GM19238 (cell line): ENCODE measurements at regions not wholly inside any gene's neighbourhood (a gene's known extent, or its start where the extent isn't known, plus 50 kb on each side); places are given as distances from the start of the nearest gene placed in this dataset.
"Not testable (repeated sequence)": the region's sequence is repeated elsewhere in the genome, so short reads cannot be mapped to it uniquely, and the experiment has no call there.

Experiments used
- DNase-seq: peaks from one replicate; pipeline ENCODE4 v3.0.0; 2011; ENCODE audit warnings: low spot score; ENCODE audit not compliant: insufficient read length

DNA sequence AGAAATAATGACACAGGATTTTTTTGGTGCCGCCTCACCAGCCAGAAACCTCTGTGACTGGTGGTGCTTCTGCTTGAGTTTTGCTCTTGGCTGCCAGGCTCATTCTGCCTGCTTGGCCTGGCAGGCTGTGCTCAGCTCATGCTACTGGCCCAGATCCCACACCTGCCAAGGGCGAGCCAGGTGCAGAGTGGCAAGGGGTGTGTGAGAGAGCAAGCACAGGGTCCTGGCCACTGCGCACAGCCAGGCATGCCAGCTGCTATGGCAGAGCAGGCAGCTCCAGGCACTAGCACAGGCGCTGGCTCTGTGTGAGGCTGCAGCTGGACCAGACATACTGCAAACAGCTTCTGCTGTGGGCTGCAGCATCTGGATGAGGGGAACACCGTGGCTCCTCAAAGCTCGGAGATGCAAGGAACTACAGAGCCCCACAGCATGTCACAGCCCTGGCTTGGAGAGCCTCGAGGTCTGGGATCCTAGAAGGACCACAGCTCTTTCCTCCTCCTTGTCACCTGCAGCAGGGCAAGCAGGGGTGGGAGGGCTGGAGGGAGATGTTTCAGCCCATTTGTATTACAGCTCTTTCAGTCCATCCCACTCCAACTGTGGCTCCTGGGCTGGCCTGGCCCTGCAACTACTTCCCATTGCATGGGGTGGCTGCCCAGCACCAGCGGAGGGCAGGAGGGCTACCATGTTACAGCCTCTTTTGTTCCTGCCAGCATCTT lies 313.4 kb upstream of the SEMA3C start:
- no peak for DNase-seq

DNA sequence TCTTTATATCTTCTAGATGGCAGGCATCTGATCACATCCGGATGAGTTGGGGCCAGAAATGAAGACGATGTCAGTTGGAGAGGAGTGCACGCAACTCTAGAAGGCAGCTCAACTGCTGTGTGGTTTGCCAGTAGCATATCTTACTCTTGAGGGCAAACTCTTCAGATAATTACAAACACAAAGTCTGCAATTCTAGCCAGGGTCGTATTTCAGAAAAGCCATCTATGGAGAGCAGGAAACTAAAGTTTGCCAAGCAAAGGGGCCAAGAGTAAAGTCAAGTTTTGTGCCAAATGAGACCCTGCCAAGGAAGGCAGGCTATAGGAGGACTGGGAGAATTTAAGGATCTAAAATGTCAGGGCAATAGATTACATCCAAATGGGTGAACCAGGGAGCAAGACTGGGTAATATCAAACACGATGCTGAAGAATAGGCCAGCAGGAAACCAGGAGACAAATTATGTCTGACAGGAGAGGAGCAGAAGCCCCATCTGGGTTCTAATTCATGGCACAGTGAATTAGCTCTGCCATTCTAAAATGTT lies 312.5 kb upstream of the SEMA3C start:
- DNase-seq, result no peak

DNA sequence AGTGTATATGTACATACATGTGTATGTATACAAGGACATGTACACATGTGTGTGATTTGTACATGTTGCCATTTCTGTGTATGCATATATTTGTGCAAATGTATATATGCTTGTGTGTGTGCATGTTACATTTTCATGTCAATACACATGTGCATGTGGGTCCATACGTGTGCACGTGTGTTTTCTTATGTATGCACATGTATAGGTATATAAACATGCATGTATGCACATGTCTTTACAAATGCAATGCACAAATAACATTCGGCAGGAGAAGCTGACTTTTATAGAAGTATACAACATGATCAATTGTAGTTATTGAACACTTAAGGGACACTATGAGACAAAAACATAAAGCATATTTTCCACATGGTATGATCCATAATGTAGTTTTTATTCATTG lies 307.4 kb upstream of the SEMA3C start:
- DNase-seq, result no peak

DNA sequence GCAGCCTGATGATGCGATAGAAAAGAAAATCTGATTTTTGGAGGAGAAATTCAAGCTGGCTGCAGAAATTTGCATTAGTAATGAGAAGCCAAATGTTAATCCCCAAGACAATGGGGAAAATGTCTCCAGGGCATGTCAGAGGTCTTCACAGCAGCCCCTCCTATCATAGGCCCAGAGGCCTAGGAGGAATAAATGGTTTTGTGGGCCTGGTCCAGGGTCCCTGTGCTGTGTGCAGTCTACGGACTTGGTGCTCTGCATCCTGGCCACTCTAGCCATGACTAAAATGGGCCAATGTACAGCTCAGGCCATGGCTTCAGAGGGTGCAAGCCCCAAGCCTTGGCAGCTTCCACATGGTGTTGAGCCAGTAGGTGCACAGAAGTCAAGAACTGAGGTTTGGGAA lies 303.8 kb upstream of the SEMA3C start:
- DNase-seq, result not testable (repeated sequence)

DNA sequence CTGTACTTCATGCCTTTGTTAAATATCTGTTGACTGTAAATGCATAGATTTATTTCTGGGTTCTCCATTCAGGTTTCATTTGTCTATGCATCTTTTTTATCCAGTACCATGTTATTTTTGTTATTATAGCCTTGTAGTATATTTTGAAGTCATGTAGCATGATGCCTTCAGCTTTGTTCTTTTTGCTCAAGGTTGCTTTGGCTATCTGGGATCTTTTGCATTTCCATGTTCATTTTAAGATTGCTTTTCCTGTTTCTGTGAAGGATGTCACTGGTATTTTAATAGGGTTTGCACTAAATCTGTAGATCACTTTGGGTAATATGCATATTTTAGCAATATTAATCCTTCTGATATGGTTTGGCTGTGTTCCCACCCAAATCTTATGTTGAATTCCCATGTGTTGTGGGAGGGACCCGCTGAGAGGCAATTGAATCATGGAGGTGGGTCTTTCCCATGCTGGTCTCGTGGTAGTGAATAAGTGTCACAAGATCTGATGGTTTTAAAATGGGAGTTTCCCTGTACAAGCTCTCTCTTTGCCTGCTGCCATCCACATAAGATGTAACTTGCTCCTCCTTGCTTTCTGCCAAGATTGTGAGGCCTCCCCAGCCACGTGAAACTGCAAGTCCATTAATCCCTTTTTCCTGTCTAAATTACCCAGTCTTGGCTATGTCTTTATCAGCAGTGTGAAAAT lies 302.8 kb upstream of the SEMA3C start:
- DNase-seq, result no peak

DNA sequence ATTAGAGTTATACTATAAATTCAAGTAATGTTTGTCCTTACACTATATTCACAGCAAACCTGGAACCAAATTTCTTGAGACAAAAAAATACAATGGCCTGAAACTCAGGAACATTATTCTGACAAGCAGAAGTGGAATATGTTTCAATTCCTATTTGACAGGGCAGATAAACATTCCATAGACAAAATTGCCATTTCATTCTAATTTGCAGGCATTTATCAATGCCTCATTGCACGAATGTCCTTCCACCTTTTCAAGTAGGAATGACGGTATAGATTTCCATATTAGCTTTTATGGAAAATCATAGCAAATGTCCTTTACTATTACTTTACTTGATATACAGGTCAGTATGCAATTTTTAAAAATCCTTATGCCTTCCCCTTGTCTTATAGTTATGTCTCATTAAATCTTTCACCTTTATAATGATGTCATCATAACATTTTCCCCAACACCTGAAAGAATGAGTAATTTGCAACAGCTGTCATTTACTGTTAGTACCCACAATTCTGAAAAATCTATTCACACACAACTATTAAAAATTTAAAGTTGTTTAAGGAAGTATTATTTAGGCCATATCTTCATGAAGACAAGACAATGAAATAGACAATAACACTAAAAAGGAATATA lies 299.7 kb upstream of the SEMA3C start:
- DNase-seq, result no peak

DNA sequence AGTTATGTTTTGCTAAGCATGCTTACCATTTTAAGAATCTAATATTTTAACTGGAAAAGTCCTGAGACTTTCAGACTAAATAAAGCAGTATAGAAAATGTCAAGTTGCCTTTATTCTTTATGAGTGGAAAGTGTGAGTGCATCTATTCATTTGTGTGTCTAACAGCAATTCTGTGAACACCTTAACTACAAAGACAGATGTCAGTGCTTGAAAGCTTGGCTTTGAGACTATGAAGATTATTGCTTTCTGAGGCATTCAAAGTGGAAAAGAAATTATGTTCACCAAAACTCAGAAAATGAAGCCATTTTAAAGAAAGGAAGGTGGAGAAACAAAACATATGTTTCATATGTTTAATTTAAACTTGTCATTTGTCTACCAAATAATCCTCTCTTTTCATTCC lies 294.5 kb upstream of the SEMA3C start:
- DNase-seq, result no peak

DNA sequence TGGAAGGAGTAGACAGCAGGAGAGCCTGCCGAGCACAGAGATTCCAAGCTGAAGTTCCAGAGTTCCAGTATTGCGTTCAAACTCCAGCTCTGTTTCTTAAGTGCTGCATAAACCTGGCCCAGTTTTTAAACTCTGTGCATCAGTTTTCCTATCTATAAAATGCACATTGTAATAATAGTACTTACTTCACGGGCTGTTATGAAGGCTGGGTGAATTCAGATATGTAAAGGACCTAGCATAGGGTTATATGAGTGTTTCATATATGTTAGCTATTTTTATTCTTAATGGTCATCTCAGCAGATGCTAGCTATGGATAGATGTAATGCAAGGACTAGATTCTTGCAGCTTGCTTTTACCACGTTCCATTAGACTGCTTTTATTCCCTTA lies 293.1 kb upstream of the SEMA3C start:
- no peak for DNase-seq

DNA sequence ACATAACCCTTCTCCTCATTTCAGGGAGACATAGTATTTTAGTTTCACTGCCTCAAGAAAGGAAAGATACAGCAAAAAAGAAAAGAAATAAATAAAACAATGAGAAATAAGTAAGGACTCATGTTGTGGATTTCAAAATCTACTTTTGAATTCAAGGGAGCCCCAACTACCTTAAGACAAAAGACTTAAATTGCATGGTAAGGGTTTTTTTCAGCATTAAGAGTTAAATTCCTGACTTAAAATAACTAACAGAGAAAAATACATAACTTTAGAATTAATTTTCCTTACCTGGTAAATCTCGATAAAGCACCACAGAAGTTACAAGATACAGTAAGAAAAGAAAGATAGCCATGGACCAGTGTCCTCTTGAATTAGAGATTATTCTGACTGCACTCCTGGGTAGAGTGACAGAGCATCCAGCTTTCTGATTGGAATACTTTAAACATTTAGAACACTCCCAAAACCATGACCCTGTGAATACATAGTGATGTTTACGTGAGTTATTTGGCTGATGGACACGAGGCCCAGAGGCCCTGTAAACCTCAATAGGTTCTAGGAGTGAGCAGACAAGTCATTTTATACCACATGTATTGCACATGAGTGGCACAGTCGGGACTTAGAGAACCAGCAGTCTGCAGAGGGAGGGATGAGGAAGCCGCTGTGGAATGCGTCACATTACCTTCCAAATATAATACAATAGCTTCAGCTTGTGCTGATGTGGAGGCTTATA lies 292.5 kb upstream of the SEMA3C start:
- no peak for DNase-seq

DNA sequence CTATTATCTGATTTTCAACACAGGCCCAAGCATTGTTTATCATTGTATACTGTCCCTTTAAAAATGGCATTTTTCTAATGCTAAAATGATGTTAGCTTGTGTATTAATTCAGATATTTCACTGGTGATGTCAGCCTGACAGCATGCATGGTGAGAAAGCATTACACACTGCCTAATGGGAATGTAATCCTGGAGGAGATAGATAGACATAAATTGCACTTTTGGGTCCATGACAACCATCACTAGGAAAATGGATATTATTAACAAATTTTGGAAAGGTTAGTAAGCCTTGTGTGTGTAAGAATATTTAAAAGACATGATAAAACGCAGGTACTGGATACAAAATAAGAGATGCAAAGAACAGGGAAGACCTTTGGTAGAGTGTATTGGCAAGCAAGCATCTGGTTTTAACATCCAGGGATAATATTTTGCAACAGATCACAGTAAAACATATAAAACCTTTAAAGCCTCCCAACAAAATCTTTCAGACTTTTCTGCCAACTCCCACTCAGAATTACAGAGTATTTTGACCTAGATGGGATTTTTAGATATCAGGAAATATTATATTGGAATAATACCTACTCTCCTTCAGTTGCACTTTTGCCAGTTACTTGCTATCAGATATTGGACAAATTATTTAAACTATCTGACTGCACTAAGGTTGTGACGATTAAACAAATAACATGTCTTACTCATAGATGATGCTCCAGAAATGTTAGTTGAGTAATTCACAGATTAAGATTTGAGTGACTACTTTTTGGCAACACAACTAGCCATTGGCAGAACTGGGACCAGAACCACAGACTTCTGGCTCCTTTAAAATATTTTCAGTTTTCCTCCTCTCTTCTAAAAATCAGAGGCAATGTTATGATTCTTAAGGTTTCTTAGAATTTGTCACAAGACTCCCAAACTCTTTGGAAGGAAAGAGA lies 291.6 kb upstream of the SEMA3C start:
- no peak for DNase-seq

DNA sequence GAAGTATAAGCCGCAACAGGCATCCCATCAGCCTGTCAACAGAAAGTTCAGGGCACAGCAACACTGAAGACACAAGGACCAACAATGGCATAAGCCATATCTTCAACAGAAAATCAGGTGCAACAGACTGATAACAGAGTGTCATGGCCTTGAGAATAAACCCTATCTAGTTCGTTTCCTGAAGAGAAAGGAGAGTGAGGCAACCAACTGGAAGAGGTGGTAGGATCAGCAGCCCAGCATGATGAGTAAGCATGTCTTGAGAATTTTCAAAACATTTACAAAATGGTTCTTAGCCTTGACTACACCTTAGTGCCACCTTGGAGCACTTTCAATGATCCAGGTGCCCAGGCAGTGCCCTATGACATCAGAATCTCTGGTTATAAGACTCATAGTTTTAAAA lies 290.2 kb upstream of the SEMA3C start:
- DNase-seq, result no peak

DNA sequence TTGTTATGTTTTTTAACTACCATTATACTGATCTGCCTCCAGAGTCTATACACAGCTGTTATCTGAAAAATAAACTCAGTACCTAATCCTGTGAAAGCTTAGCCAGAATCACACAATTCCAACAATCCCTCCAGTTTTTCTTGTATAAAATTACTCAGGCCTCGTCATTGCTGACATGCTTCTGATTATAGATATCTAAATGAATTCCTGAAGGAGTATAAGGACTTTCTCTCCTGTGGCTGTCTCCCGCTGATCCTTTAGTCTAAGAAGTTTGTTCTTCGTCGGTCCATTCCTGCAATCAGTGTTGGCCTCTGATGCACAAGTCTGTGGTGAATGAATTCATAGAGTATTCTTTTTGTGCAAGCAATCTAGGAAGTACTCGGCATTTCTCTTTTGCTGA lies 288.9 kb upstream of the SEMA3C start:
- no peak for DNase-seq

DNA sequence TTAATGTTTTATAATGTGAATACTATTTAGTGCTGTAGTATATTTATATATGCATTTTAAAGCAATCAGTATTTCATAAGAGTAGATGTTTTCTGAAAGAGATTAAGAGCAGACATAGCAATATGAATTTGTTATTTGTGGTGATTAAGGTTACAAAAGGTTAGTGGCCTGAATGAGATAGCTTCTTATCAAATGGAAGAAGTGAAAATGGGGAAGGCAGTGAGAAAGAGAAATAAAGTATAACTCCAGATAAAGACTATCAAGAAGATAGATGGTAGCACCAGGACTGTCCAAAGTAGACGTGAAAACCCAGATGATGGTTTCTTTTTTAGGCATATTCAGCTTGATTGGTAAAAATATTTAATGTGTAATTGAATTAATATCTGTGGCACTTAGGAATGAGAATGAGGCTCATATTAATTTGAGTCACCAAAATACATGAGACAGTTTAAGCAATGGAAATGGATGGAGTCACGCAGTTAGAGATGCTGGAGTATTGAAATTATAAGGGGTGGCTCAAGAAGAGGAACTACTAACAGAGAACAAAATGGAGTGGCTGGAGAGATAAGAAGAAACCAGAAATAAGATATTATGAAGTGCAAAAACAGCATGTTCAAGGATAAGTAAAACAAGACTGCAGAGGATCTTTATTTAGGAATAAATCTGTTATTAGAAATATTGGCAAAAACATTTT lies 288.0 kb upstream of the SEMA3C start:
- DNase-seq, result no peak

DNA sequence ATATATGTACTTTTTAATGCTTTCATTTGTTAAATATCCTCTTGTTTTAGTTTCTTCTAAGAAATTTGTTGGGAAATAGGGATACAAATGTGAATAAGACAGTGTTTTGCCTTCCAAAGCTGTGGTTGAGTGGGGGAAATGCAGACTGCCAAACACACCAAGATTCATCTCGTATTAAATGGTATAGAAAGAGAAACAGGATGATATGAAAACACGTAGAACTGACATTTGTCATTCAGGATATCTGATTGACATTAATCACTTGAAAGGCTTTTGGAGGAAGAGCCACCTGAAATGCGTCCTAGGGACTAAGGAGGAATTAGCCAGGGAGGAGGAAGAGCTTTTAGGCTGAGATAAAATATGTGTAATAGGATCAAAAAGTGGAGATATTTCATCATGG lies 287.4 kb upstream of the SEMA3C start:
- DNase-seq, result no peak

DNA sequence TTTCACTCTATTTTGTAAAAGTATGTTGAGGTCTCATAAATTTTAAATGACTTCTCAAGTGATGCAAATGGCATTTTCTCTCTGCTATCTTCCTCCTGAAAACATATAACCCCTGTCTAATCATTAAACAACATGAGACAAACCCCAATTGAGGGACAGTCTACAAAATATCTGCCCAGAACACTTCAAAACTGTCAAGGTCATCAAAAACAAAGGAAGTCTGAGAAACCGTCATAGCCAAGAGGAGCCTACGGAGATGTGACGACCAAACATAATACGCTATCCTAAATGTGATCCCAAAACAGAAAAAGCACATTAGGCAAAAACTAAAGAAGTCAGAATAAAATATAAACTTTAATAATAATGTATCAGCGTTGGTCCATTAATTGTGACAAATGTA lies 282.3 kb upstream of the SEMA3C start:
- DNase-seq, result no peak

DNA sequence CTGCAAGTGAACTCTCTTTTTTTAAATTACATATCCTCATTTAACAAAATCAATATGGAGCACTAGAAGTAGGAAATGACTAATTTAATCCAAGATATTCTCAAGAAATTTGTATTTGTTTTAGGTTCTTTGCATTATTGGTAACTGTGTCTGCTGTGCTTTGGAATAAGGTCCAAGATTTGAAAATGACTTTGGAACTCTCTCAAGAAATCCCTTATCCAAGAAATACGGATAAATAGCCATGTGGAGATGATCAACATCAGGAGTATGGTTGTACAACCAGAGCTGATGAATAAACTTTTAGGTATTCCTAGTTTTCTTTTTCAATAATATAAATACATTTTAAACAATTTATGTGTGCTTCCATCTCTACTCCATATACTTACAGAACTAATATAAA lies 279.9 kb upstream of the SEMA3C start:
- no peak for DNase-seq

DNA sequence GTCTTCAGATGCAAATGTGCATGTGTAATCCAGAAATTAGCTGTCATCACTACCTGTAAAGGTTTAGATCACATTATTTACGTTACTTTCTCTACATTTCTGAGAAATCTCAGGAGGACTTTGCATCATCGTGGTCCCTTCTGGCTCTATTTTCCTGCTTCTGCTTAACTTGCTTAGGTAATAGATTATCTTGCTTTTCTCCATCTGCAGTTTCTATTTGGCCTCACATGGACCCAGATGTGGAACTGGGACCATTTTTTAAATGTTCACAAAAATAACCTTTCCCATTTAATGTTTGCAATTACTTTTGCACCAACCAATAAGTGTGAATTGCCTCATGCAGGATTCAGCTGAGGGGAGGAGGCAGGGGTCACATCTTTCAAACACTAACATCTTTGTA lies 278.4 kb upstream of the SEMA3C start:
- DNase-seq, result no peak

DNA sequence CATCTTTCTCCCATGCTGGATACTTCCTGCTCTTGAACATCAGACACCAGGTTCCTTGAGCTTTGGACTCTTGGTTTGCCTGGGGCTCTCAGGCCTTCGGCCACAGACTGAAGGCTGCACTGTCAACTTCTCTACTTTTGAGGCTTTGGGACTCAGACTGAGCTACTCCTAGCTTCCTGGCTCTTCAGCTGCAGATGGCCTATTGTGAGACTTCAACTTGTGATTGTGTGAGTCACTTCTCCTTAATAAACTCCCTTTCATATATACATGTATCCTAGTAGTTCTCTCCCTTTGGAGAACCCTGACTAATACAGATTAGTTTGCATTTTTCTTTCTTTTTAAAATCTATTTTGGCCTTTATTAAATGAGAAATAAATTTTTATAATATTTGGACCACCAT lies 276.2 kb upstream of the SEMA3C start:
- no peak for DNase-seq

DNA sequence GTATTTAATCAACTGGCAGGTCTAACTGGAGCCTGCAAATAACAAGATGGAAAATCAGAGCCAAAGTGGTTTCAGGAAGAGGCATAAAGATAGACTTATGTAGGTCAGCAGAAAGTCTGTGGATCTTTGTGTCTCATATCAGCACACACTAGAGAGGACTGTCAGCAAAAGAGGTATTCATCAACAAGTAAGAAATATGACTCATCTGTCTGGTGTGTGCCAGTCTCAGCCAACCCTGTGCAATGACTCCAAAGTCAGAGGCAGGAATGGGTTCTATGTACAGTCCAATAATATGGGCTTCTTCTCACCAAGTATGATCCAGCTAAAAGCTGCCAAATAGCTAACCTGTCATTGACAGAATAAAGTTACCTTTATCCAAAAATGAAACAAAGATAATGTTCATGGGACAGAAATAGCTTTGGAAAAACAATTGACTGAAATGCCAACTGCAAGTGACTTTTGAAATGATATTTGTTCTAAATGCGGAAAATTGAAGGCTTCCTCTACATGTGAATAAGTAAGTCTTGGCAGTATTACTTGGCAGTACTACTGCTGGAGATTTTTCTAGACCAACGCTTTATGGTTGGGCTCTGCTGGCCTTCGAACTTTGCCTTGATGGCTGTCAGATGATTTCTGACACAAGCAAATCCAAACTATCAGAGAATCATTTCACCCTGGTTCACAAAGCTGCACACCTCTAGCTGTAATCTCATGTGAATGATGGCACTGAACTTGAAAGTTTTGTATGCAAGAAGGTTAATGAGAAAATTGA lies 272.3 kb upstream of the SEMA3C start:
- no peak for DNase-seq

DNA sequence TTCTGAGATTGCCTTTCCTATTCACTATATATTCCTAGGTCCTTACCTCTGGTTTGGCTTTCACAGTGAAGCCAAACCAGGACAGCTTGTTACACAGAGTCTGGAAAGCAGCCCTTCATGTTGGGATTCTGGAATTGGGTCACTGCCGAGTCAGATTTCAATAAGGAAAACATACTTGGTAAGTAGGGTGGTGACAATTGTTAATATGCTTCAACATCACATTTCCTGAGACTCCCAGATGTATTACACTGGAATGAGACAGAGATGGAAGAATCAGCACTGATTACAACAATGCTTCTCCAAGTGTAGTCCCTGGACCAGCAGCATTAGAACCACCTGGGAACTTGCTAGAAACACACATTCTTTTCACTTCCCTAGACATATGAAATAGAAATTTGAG lies 268.9 kb upstream of the SEMA3C start:
- no peak for DNase-seq
